ENCODE measurements at regions not wholly inside any gene's neighbourhood (a gene's known extent, or its start where the extent isn't known, plus 50 kb on each side); places are given as distances from the start of the nearest gene placed in this dataset.

GRCh38 chr5:26416911-26417310 lies 621.5 kb downstream of the CDH9 start:
- Mint-ChIP-seq H3K27ac (ENCODE audit: unreplicated experiment) (no peak overlapping the region), H3K9me3 (ENCODE audit: low read depth, unreplicated experiment) (peaks cover 5% of the 10 kb centered on the region), H3K36me3 (ENCODE audit: insufficient read depth, unreplicated experiment) (no peaks in the 10 kb centered on the region), H3K27me3 (ENCODE audit: unreplicated experiment) (no peaks in the 10 kb centered on the region), H3K4me1 (ENCODE audit: low read depth, unreplicated experiment) (no peaks in the 10 kb centered on the region), H3K4me3 (ENCODE audit: low read depth, unreplicated experiment) (no peak overlapping the region)
- CTCF ChIA-PET, result no interaction called here
- no TSS peak for BruUV-seq (replicated peaks)
- intact Hi-C loops (cut with micrococcal nuclease; ENCODE audit: unreplicated experiment), result no loop called here
- no peak for DNase-seq
- no peak for TF ChIP-seq CTCF (IDR thresholded peaks at IDR 0.05; ENCODE audit: unreplicated experiment)

GRCh38 chr5:26415987-26416779 lies 622.2 kb downstream of the CDH9 start:
- DNase-seq, result no peak
- intact Hi-C loops (cut with micrococcal nuclease; ENCODE audit: unreplicated experiment), result no loop called here
- H3K36me3 Mint-ChIP-seq (ENCODE audit: insufficient read depth, unreplicated experiment), result no peaks in the 10 kb centered on the region
- H3K27me3 Mint-ChIP-seq (ENCODE audit: unreplicated experiment), result no peaks in the 10 kb centered on the region
- CTCF ChIA-PET, result no interaction called here
- BruUV-seq (replicated peaks), result no TSS peak
- H3K27ac Mint-ChIP-seq (ENCODE audit: unreplicated experiment), result no peak overlapping the region
- TF ChIP-seq CTCF (IDR thresholded peaks at IDR 0.05; ENCODE audit: unreplicated experiment), result no peak
- no peaks in the 10 kb centered on the region for H3K4me1 Mint-ChIP-seq (ENCODE audit: low read depth, unreplicated experiment)
- H3K9me3 Mint-ChIP-seq (ENCODE audit: low read depth, unreplicated experiment), result peaks cover 9% of the 10 kb centered on the region
- H3K4me3 Mint-ChIP-seq (ENCODE audit: low read depth, unreplicated experiment), result no peak overlapping the region

GRCh38 chr5:26390608-26391007 lies 647.8 kb downstream of the CDH9 start:
- no TSS peak for BruUV-seq (replicated peaks)
- CTCF ChIA-PET, result no interaction called here
- H3K36me3 Mint-ChIP-seq (ENCODE audit: insufficient read depth, unreplicated experiment), result no peaks in the 10 kb centered on the region
- H3K4me3 Mint-ChIP-seq (ENCODE audit: low read depth, unreplicated experiment), result no peak overlapping the region
- TF ChIP-seq CTCF (IDR thresholded peaks at IDR 0.05; ENCODE audit: unreplicated experiment), result no peak
- H3K27ac Mint-ChIP-seq (ENCODE audit: unreplicated experiment), result no peak overlapping the region
- no peaks in the 10 kb centered on the region for H3K4me1 Mint-ChIP-seq (ENCODE audit: low read depth, unreplicated experiment)
- intact Hi-C loops (cut with micrococcal nuclease; ENCODE audit: unreplicated experiment), result no loop called here
- no peak for DNase-seq
- H3K9me3 Mint-ChIP-seq (ENCODE audit: low read depth, unreplicated experiment), result peaks cover 18% of the 10 kb centered on the region
- H3K27me3 Mint-ChIP-seq (ENCODE audit: unreplicated experiment), result no peaks in the 10 kb centered on the region

- CTCF ChIA-PET, result no interaction called here
- H3K27ac Mint-ChIP-seq (ENCODE audit: unreplicated experiment), result no peak overlapping the region
- peaks cover 17% of the 10 kb centered on the region for H3K9me3 Mint-ChIP-seq (ENCODE audit: low read depth, unreplicated experiment)
- no peaks in the 10 kb centered on the region for H3K4me1 Mint-ChIP-seq (ENCODE audit: low read depth, unreplicated experiment)
- no TSS peak for BruUV-seq (replicated peaks)
- no peak for TF ChIP-seq CTCF (IDR thresholded peaks at IDR 0.05; ENCODE audit: unreplicated experiment)
- DNase-seq, result no peak
- no peak overlapping the region for H3K4me3 Mint-ChIP-seq (ENCODE audit: low read depth, unreplicated experiment)
- H3K27me3 Mint-ChIP-seq (ENCODE audit: unreplicated experiment), result no peaks in the 10 kb centered on the region
- no peaks in the 10 kb centered on the region for H3K36me3 Mint-ChIP-seq (ENCODE audit: insufficient read depth, unreplicated experiment)
- intact Hi-C loops (cut with micrococcal nuclease; ENCODE audit: unreplicated experiment), result no loop called here
Observed at GRCh38 chr5:26388976-26389375, 649.4 kb downstream of the CDH9 start.

Data from Calu3 (cell line).